CD4-positive, alpha-beta T cell (primary cell): ENCODE measurements at regions not wholly inside any gene's neighbourhood (a gene's known extent, or its start where the extent isn't known, plus 50 kb on each side); places are given as distances from the start of the nearest gene placed in this dataset.

Experiments used
- ATAC-seq: fragments of 200-7000 bp; cut with Tn5 transposase; one replicate; pipeline ENCODE4 v1.10.0; 2022; ENCODE audit warnings: mild to moderate bottlenecking; ENCODE audit not compliant: poor library complexity
- CTCF ChIA-PET: fragments of 350-600 bp; sonication (Branson Sonifier 250); formaldehyde crosslinking; loops from one replicate; lab custom pipeline; 2021; ENCODE audit warnings: antibody characterized with exemption, inconsistent platforms; lab: Charles Lee
- POLR2A ChIA-PET: fragments of 350-600 bp; sonication (Branson Sonifier 250); formaldehyde crosslinking; loops from one replicate; lab custom pipeline; 2021; ENCODE audit warnings: antibody characterized with exemption, inconsistent platforms; lab: Charles Lee
- DNase-seq, 14 experiments: peaks; one replicate each; pipeline ENCODE4 v3.0.0-alpha.2; 2013 to 2020; ENCODE audit warnings: mixed read lengths in 2 of 14
- H3K27ac ChIP-seq, 2 donors: one replicate each; pipeline versions ENCODE4 v1.5.1 to v1.7.0; 2013; ENCODE audit warnings: low read length in 2 of 2, low read depth in 1 of 2, mild to moderate bottlenecking in 1 of 2
- H3K27me3 ChIP-seq, 2 experiments: 1 replicate in 1 of 2; 2 replicates in 1 of 2; pipeline versions ENCODE4 v1.6.1 to v1.7.0; 2013; ENCODE audit warnings: low read length in 2 of 2, control low read depth in 1 of 2, mild to moderate bottlenecking in 1 of 2, moderate library complexity in 1 of 2; ENCODE audit not compliant: insufficient read depth in 2 of 2, control insufficient read depth in 1 of 2
- H3K36me3 ChIP-seq: one replicate; pipeline ENCODE4 v1.6.1; 2013; ENCODE audit warnings: low read length, control low read depth; ENCODE audit not compliant: insufficient read depth
- H3K4me1 ChIP-seq: one replicate; pipeline ENCODE4 v1.6.1; 2013; ENCODE audit warnings: low read length, control low read depth; ENCODE audit not compliant: insufficient read depth
- H3K4me3 ChIP-seq: one replicate; pipeline ENCODE4 v1.5.1; 2013; ENCODE audit warnings: mild to moderate bottlenecking, low read length, moderate library complexity
- H3K9me3 ChIP-seq, 2 experiments: 1 replicate in 1 of 2; 2 replicates in 1 of 2; pipeline versions ENCODE4 v1.6.1 to v1.7.0; 2013; ENCODE audit warnings: low read length in 2 of 2, mild to moderate bottlenecking in 2 of 2, control low read depth in 1 of 2, moderate library complexity in 1 of 2; ENCODE audit not compliant: control insufficient read depth in 1 of 2, insufficient read depth in 1 of 2
- H3K27ac Mint-ChIP-seq: one replicate; pipeline ENCODE4 v1.8.0; 2020; ENCODE audit warnings: mixed read lengths
- H3K27me3 Mint-ChIP-seq: one replicate; pipeline ENCODE4 v1.8.0; 2021; ENCODE audit warnings: mixed read lengths
- H3K36me3 Mint-ChIP-seq: one replicate; pipeline ENCODE4 v1.8.0; 2021; ENCODE audit warnings: low read depth, mixed read lengths
- H3K4me1 Mint-ChIP-seq: one replicate; pipeline ENCODE4 v1.8.0; 2021; ENCODE audit warnings: low read depth, mixed read lengths
- H3K4me3 Mint-ChIP-seq: one replicate; pipeline ENCODE4 v1.8.0; 2020; ENCODE audit warnings: mild to moderate bottlenecking, mixed read lengths
- H3K9me3 Mint-ChIP-seq: one replicate; pipeline ENCODE4 v1.8.0; 2020; ENCODE audit warnings: mixed read lengths
- CTCF ChIP-seq: fragments of 200-600 bp; IDR thresholded peaks from one replicate; pipeline ENCODE4 v1.8.0; 2022; ENCODE audit warnings: antibody characterized with exemption, mild to moderate bottlenecking
- intact Hi-C, 2 experiments: fragments of 100-400 bp; cut with DNase I in 1 of 2; cut with micrococcal nuclease in 1 of 2; formaldehyde crosslinking; loops; one replicate each; pipeline versions ENCODE4 v1.15.1 to v1.9.0; 2023 to 2025; cut with DNase I, micrococcal nuclease

GRCh38 chr15:27676647-27677046, 422.5 kb downstream of the OCA2 start:
- DNase-seq (no peak), ATAC-seq (no peak)
- Mint-ChIP-seq H3K27me3 (no peaks in the 10 kb centered on the region), H3K4me3 (no peak overlapping the region), H3K9me3 (no peaks in the 10 kb centered on the region), H3K36me3 (no peaks in the 10 kb centered on the region), H3K27ac (no peak overlapping the region), H3K4me1 (no peaks in the 10 kb centered on the region)
- Histone ChIP-seq H3K4me1 (no peaks in the 10 kb centered on the region), H3K9me3 (peaks cover 0 to 42% of the 10 kb centered on the region in 2 experiments), H3K27me3 (no peaks in the 10 kb centered on the region), H3K27ac (no peak overlapping the region), H3K4me3 (no peak overlapping the region), H3K36me3 (no peaks in the 10 kb centered on the region)
- intact Hi-C loops, result no loop called here
- POLR2A ChIA-PET, result no interaction called here
- CTCF ChIA-PET, result no interaction called here
- no peak for TF ChIP-seq CTCF

GRCh38 chr15:27675571-27675970, 423.5 kb downstream of the OCA2 start:
- no peaks in the 10 kb centered on the region for H3K27me3 ChIP-seq
- H3K4me3 ChIP-seq, result no peak overlapping the region
- DNase-seq (no peak), ATAC-seq (no peak)
- no peaks in the 10 kb centered on the region for H3K36me3 Mint-ChIP-seq
- H3K36me3 ChIP-seq, result no peaks in the 10 kb centered on the region
- ChIA-PET CTCF (no interaction called here), POLR2A (no interaction called here)
- H3K4me3 Mint-ChIP-seq, result no peak overlapping the region
- TF ChIP-seq CTCF, result no peak
- no peaks in the 10 kb centered on the region for H3K9me3 Mint-ChIP-seq
- H3K27me3 Mint-ChIP-seq, result no peaks in the 10 kb centered on the region
- H3K9me3 ChIP-seq, result peaks cover 0 to 36% of the 10 kb centered on the region in 2 experiments
- no peak overlapping the region for H3K27ac ChIP-seq
- intact Hi-C loops, result no loop called here
- no peak overlapping the region for H3K27ac Mint-ChIP-seq
- no peaks in the 10 kb centered on the region for H3K4me1 Mint-ChIP-seq
- H3K4me1 ChIP-seq, result no peaks in the 10 kb centered on the region

- Histone ChIP-seq H3K4me1 (no peaks in the 10 kb centered on the region), H3K27ac (no peak overlapping the region), H3K36me3 (no peaks in the 10 kb centered on the region), H3K9me3 (peaks cover 0 to 32% of the 10 kb centered on the region in 2 experiments), H3K27me3 (no peaks in the 10 kb centered on the region), H3K4me3 (no peak overlapping the region)
- no peak overlapping the region for H3K4me3 Mint-ChIP-seq
- POLR2A ChIA-PET, result no interaction called here
- intact Hi-C loops, result no loop called here
- TF ChIP-seq CTCF, result no peak
- H3K36me3 Mint-ChIP-seq, result no peaks in the 10 kb centered on the region
- no peak for ATAC-seq
- no peak overlapping the region for H3K27ac Mint-ChIP-seq
- no peak for DNase-seq
- H3K9me3 Mint-ChIP-seq, result no peaks in the 10 kb centered on the region
- H3K4me1 Mint-ChIP-seq, result no peaks in the 10 kb centered on the region
- no peaks in the 10 kb centered on the region for H3K27me3 Mint-ChIP-seq
- CTCF ChIA-PET, result no interaction called here
These were observed 424.3 kb downstream of the OCA2 start for GRCh38 chr15:27674826-27675225.
